Right atrium auricular region (tissue), 2 donors: ENCODE measurements at regions not wholly inside any gene's neighbourhood (a gene's known extent, or its start where the extent isn't known, plus 50 kb on each side); places are given as distances from the start of the nearest gene placed in this dataset.

Experiments used
- DNase-seq: peaks from one replicate; pipeline ENCODE4 v3.0.0-alpha.2; 2019; ENCODE audit warnings: low spot score
- H3K27ac ChIP-seq, 2 donors: fragments of 200-600 bp; sonication (generic); 1 replicate in 1 of 2; 2 replicates in 1 of 2; pipeline ENCODE4 v1.5.1; 2016 to 2019
- H3K27me3 ChIP-seq, 2 donors: fragments of 200-600 bp; sonication (generic); one replicate each; pipeline versions ENCODE4 v1.5.1 to v1.6.0; 2017 to 2019
- H3K36me3 ChIP-seq: fragments of 200-600 bp; sonication (generic); one replicate; pipeline ENCODE4 v1.5.1; 2016
- H3K4me1 ChIP-seq, 2 donors: fragments of 200-600 bp; sonication (generic); one replicate each; pipeline versions ENCODE4 v1.5.1 to v1.6.0; 2017 to 2019
- H3K4me3 ChIP-seq, 2 donors: fragments of 200-600 bp; sonication (generic); 1 replicate in 1 of 2; 2 replicates in 1 of 2; pipeline ENCODE4 v1.5.1; 2017 to 2019; ENCODE audit warnings: mild to moderate bottlenecking in 1 of 2, moderate library complexity in 1 of 2
- H3K9me3 ChIP-seq, 2 donors: fragments of 200-600 bp; sonication (generic); one replicate each; pipeline ENCODE4 v1.5.1; 2019
- CTCF ChIP-seq, 2 donors: fragments of 200-600 bp; sonication (generic); IDR thresholded peaks; one replicate each; pipeline ENCODE4 v1.5.1; 2019; ENCODE audit warnings: antibody characterized with exemption in 2 of 2

- no peak overlapping the region for H3K4me3 ChIP-seq
- H3K27ac ChIP-seq = no peak overlapping the region
- no peak for TF ChIP-seq CTCF (IDR thresholded peaks at IDR 0.05)
- no peaks in the 10 kb centered on the region for H3K4me1 ChIP-seq
- H3K36me3 ChIP-seq = no peaks in the 10 kb centered on the region
- no peaks in the 10 kb centered on the region for H3K9me3 ChIP-seq
- H3K27me3 ChIP-seq = no peaks in the 10 kb centered on the region
- no peak for DNase-seq
These were observed 115.0 kb upstream of the MEF2C start for GRCh38 chr5:88997937-88998336.

GRCh38 chr5:88984040-88984439 is 101.1 kb upstream of the MEF2C start:
- no peak for TF ChIP-seq CTCF (IDR thresholded peaks at IDR 0.05)
- no peak overlapping the region for H3K4me3 ChIP-seq

GRCh38 chr5:88979726-88980125 is 96.7 kb upstream of the MEF2C start:
- Histone ChIP-seq H3K27ac (no peak overlapping the region), H3K9me3 (no peaks in the 10 kb centered on the region)
- no peak for DNase-seq

More at GRCh38 chr5:88984040-88984439, 101.1 kb upstream of the MEF2C start:
- Histone ChIP-seq H3K4me1 (no peaks in the 10 kb centered on the region), H3K9me3 (no peaks in the 10 kb centered on the region), H3K27me3 (no peaks in the 10 kb centered on the region), H3K27ac (no peak overlapping the region), H3K36me3 (no peaks in the 10 kb centered on the region)
- DNase-seq = no peak

GRCh38 chr5:88979244-88979643 is 96.3 kb upstream of the MEF2C start:
- H3K4me3 ChIP-seq = no peak overlapping the region
- no peaks in the 10 kb centered on the region for H3K27me3 ChIP-seq
- H3K27ac ChIP-seq = no peak overlapping the region
- no peaks in the 10 kb centered on the region for H3K9me3 ChIP-seq
- no peak for DNase-seq
- no peaks in the 10 kb centered on the region for H3K36me3 ChIP-seq
- no peaks in the 10 kb centered on the region for H3K4me1 ChIP-seq
- TF ChIP-seq CTCF (IDR thresholded peaks at IDR 0.05) = no peak

More at GRCh38 chr5:88979726-88980125, 96.7 kb upstream of the MEF2C start:
- Histone ChIP-seq H3K27me3 (no peaks in the 10 kb centered on the region), H3K4me3 (no peak overlapping the region), H3K36me3 (no peaks in the 10 kb centered on the region), H3K4me1 (no peaks in the 10 kb centered on the region)
- TF ChIP-seq CTCF (IDR thresholded peaks at IDR 0.05) = no peak

GRCh38 chr5:88976914-88977313 is 93.9 kb upstream of the MEF2C start:
- no peaks in the 10 kb centered on the region for H3K27me3 ChIP-seq
- no peak overlapping the region for H3K27ac ChIP-seq
- no peaks in the 10 kb centered on the region for H3K4me1 ChIP-seq
- no peaks in the 10 kb centered on the region for H3K9me3 ChIP-seq
- no peak overlapping the region for H3K4me3 ChIP-seq
- H3K36me3 ChIP-seq = no peaks in the 10 kb centered on the region
- TF ChIP-seq CTCF (IDR thresholded peaks at IDR 0.05) = no peak
- no peak for DNase-seq
